Breast epithelium (tissue), 4 donors: ENCODE measurements at regions not wholly inside any gene's neighbourhood (a gene's known extent, or its start where the extent isn't known, plus 50 kb on each side); places are given as distances from the start of the nearest gene placed in this dataset.

Source experiments
- DNase-seq, 2 donors: peaks; one replicate each; pipeline ENCODE4 v3.0.0-alpha.2; 2019; ENCODE audit warnings: low spot score in 2 of 2
- H3K27ac ChIP-seq, 2 donors: fragments of 200-600 bp; sonication (generic) in 1 of 2; one replicate each; pipeline ENCODE4 v1.5.1; 2016 to 2019; ENCODE audit warnings: mild to moderate bottlenecking in 1 of 2
- H3K27me3 ChIP-seq, 2 donors: fragments of 200-600 bp; sonication (generic) in 1 of 2; one replicate each; pipeline versions ENCODE4 v1.5.1 to v1.6.0; 2017 to 2019; ENCODE audit warnings: control low read depth in 1 of 2, mild to moderate bottlenecking in 1 of 2
- H3K36me3 ChIP-seq: fragments of 200-600 bp; one replicate; pipeline ENCODE4 v1.5.1; 2019
- H3K4me1 ChIP-seq, 2 donors: fragments of 200-600 bp; sonication (generic); one replicate each; pipeline ENCODE4 v1.5.1; 2016 to 2019; ENCODE audit warnings: control low read depth in 1 of 2
- H3K4me3 ChIP-seq, 3 donors: fragments of 200-600 bp; sonication (generic); 1 replicate in 2 of 3; 2 replicates in 1 of 3; pipeline ENCODE4 v1.5.1; 2016 to 2019; ENCODE audit warnings: mild to moderate bottlenecking in 3 of 3, moderate library complexity in 2 of 3
- H3K9me3 ChIP-seq, 2 donors: fragments of 200-600 bp; sonication (generic) in 1 of 2; one replicate each; pipeline ENCODE4 v1.5.1; 2016 to 2019; ENCODE audit warnings: control low read depth in 1 of 2
- CTCF ChIP-seq, 3 donors: fragments of 450-650 bp; IDR thresholded peaks; one replicate each; pipeline ENCODE4 v1.5.1; 2016 to 2017; ENCODE audit warnings: antibody characterized with exemption in 3 of 3, mild to moderate bottlenecking in 3 of 3, moderate library complexity in 3 of 3
- POLR2A ChIP-seq: fragments of 450-650 bp; IDR thresholded peaks from one replicate; pipeline ENCODE4 v1.6.1; 2016; ENCODE audit warnings: antibody characterized with exemption, mild to moderate bottlenecking, moderate library complexity
- POLR2AphosphoS5 ChIP-seq, 3 donors: sonication (generic); formaldehyde crosslinking; IDR thresholded peaks; one replicate each; pipeline ENCODE4 v1.6.1; 2017; ENCODE audit warnings: antibody characterized with exemption in 3 of 3
- intact Hi-C: fragments of 100-400 bp; cut with DNase I; formaldehyde crosslinking; loops from one replicate; pipeline ENCODE4 v1.15.1; 2023; ENCODE audit warnings: low total_unique reads

- no peaks in the 10 kb centered on the region for H3K36me3 ChIP-seq
These were observed 65.2 kb upstream of the DIO3 start for GRCh38 chr14:101495827-101496775.

GRCh38 chr14:101496776-101497683 lies 64.3 kb upstream of the DIO3 start:
- no peak for TF ChIP-seq POLR2A
- no peak for TF ChIP-seq POLR2AphosphoS5 (IDR thresholded peaks at IDR 0.05)
- no peak for TF ChIP-seq CTCF (IDR thresholded peaks at IDR 0.05)
- intact Hi-C loops: no loop called here
- no peaks in the 10 kb centered on the region for H3K4me1 ChIP-seq

More at GRCh38 chr14:101495827-101496775, 65.2 kb upstream of the DIO3 start:
- Histone ChIP-seq H3K27me3 (peaks cover 0 to 4% of the 10 kb centered on the region in 2 donors), H3K4me1 (no peaks in the 10 kb centered on the region), H3K4me3 (no peak overlapping the region), H3K9me3 (no peaks in the 10 kb centered on the region), H3K27ac (no peak overlapping the region)
- intact Hi-C loops: no loop called here
- peak in 1 of 2 donors; percentile 45 for DNase-seq
- TF ChIP-seq CTCF (IDR thresholded peaks at IDR 0.05): no peak
- no peak for TF ChIP-seq POLR2A
- TF ChIP-seq POLR2AphosphoS5 (IDR thresholded peaks at IDR 0.05): no peak

GRCh38 chr14:101497684-101498525 lies 63.4 kb upstream of the DIO3 start:
- Histone ChIP-seq H3K27ac (peak overlapping the region in 1 of 2 donors; percentile 25), H3K4me3 (no peak overlapping the region), H3K27me3 (peaks cover 0 to 10% of the 10 kb centered on the region in 2 donors), H3K36me3 (no peaks in the 10 kb centered on the region), H3K4me1 (no peaks in the 10 kb centered on the region), H3K9me3 (no peaks in the 10 kb centered on the region)
- intact Hi-C loops: no loop called here
- peak in 1 of 2 donors; percentile 45 for DNase-seq
- no peak for TF ChIP-seq POLR2AphosphoS5 (IDR thresholded peaks at IDR 0.05)
- no peak for TF ChIP-seq CTCF (IDR thresholded peaks at IDR 0.05)
- no peak for TF ChIP-seq POLR2A

More at GRCh38 chr14:101496776-101497683, 64.3 kb upstream of the DIO3 start:
- H3K9me3 ChIP-seq: no peaks in the 10 kb centered on the region
- no peaks in the 10 kb centered on the region for H3K36me3 ChIP-seq
- peaks cover 0 to 10% of the 10 kb centered on the region in 2 donors for H3K27me3 ChIP-seq
- no peak for DNase-seq
- H3K27ac ChIP-seq: no peak overlapping the region
- no peak overlapping the region for H3K4me3 ChIP-seq

GRCh38 chr14:101498526-101498860 lies 62.8 kb upstream of the DIO3 start:
- Histone ChIP-seq H3K36me3 (no peaks in the 10 kb centered on the region), H3K4me1 (no peaks in the 10 kb centered on the region), H3K4me3 (no peak overlapping the region), H3K9me3 (peaks cover under 1 to 3% of the 10 kb centered on the region in 2 donors), H3K27me3 (peaks cover 0 to 10% of the 10 kb centered on the region in 2 donors), H3K27ac (peak overlapping the region in 1 of 2 donors; percentile 25)
- intact Hi-C loops: no loop called here
- DNase-seq: no peak
- TF ChIP-seq CTCF (IDR thresholded peaks at IDR 0.05): no peak
- no peak for TF ChIP-seq POLR2AphosphoS5 (IDR thresholded peaks at IDR 0.05)
- no peak for TF ChIP-seq POLR2A
